ENCODE measurements at regions not wholly inside any gene's neighbourhood (a gene's known extent, or its start where the extent isn't known, plus 50 kb on each side); places are given as distances from the start of the nearest gene placed in this dataset.
"Not testable (repeated sequence)": the region's sequence is repeated elsewhere in the genome, so short reads cannot be mapped to it uniquely, and the experiment has no call there.

GRCh38 chr3:130151555-130151954, 69.9 kb downstream of the ALG1L2 start:
- DNase-seq = not testable (repeated sequence)

GRCh38 chr3:130153247-130153646, 71.6 kb downstream of the ALG1L2 start:
- DNase-seq = not testable (repeated sequence)

DNA sequence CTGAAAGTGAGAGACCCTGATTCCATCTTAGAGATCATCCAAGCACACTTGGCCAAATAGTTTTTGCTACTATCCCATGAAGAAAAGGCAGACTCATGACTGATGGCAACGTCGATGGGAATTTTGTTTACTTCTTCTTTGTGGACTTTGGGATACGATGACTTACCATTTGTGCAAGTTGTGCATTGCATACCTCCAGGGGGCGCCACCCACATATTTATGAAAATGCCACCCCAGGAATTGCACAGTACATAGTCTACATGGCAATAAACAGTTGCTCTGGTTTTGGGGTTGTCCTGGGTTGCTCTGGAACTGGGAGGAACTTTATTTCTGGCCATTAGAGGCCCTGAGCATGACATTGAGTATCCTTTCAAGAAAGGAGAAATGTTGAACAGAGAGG, 73.8 kb downstream of the ALG1L2 start:
- DNase-seq = not testable (repeated sequence)

DNA sequence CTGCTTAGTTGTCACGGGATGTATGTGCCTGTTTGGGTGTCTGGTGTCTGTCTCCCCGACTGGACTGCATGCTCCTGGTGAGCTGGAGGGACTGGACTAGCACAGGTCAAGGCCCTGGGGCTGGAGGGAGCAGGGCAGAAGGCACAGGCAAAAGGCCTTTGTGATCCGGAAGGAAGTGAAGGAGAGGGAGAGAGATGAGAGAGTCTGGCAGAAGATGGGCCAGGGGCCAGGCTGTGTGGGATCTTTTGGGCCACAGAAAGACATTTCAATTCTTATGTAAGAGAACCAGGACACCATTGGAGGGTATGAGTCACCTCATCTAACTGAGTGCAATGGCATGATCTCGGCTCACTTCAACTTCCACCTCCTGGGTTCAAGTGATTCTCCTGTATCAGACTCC, 85.2 kb downstream of the ALG1L2 start:
- not testable (repeated sequence) for DNase-seq

DNA sequence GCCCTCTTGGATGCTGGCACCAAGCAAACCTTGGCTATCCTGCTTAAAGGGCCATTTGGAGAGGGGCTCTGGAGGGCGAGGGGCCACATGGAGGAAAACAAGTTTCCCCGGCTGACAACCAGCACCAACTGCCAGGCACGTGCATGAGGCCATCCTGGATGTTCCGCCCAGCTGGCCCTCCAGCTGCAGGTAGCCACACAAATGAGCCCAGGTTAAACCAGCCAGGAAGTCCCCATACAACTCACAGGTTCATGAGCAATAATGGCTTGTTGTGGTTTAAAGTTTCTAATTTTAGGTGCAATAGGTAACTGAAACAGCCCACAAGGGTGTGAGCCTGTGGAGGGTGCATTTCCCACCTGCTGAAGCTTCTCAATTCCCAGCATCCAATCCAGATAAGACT, 93.6 kb downstream of the ALG1L2 start:
- DNase-seq = not testable (repeated sequence)

GRCh38 chr3:130176476-130177256, 95.0 kb downstream of the ALG1L2 start:
- not testable (repeated sequence) for DNase-seq

DNA sequence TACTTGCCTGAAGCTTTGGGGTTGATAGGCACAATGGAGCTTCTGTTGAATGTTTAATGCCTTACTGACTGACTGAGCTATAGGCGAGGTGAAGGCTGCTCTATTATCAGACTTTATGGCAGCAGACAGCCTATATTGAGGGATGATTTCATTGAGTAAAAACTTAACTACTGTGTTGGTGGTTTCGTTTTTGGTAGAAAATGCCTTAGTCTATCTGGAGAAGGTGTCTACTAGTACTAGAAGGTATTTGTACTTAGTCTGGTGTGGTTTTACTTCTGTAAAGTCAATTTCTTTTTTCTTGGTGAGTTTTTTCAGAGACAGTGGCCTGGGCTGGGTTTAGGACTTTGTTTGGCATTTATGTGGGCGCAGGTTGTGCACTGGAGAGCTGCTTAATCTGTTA, 97.2 kb downstream of the ALG1L2 start:
- DNase-seq = peak in 1 of 5 donors; percentile 25

GRCh38 chr3:130179353-130179970, 97.8 kb downstream of the ALG1L2 start:
- peak in 4 of 5 donors; percentile 17 to 54 (median 34) for DNase-seq

GRCh38 chr3:130182475-130182874, 100.8 kb downstream of the ALG1L2 start:
- DNase-seq = not testable (repeated sequence)

DNA sequence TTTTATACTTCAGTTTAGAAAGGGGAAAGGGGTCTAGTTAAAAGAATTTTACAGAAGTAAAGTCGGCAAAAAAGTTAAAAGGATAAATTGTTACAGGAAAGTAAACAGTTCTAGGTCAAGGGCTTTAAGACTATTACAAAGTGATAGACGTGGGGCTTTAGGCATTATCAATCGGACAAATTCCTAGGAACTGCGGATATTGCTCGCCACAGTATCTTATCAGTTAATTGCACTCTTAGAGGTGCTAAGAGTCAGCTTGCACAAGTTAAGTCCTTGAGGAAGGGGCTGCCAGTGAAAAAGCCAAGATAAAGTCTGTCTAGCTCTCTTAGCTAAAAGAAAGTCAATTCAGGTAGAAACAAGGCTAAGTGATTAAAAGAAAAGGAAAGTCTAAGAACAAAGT, 102.1 kb downstream of the ALG1L2 start:
- not testable (repeated sequence) for DNase-seq

DNA sequence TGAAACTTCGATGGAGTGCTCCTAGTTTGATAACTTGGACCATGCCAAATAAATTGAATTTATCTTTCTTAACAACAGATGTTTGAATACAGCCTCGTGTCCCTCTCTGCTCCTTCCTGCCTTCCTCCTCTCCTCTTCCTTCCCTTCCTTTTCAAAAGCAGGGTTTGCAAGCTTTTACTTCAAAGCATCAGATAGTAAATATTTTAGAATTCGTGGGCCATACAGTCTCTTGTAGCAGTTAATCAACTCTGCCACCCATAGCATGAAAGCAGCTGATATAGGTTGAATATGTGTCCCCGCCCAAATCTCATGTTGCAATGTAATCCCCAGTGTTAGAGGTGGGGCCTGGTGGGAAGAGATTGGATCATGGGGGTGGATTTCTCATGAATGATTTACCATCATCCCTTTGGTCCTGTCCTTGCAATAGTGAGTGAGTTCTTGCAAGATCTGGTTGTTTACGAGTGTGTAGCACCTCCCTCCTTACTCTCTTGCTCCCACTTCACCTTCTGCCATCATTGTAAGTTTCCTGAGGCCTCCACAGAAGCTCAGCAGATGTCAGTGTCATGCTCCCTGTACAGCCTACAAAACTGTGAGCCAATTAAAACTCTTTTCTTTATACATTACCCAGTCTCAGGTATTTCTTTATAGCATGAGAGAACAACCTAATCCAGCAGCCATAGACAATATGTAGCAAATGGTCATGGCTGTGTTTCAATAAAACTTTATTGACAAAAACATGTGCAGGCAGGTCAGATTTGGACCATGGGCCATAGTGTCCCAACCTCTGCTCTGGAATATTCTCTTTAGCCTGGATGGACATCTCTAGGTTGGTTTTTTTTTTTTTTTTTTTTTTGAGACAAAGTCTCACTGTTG, 102.8 kb downstream of the ALG1L2 start:
- DNase-seq = not testable (repeated sequence)

DNA sequence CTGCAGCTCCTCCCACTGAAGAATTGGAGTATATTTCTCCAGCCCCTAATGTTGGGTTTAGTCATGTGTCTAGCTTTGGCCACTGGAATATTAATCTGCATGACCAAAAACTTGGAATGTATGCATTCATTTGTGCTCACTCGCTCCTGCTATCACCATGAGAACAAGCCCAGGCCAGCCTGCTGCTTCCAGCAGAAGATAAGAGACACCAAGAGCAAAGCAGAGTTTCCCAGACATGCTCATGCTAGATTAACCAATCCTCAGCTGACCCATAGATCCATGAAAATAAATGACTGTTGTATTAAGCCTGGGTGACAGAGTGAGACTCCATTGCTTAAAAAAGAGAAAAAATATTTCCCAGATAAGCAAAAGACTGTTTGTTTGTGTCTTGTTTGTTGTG, 119.6 kb downstream of the ALG1L2 start:
- DNase-seq = not testable (repeated sequence)

DNA sequence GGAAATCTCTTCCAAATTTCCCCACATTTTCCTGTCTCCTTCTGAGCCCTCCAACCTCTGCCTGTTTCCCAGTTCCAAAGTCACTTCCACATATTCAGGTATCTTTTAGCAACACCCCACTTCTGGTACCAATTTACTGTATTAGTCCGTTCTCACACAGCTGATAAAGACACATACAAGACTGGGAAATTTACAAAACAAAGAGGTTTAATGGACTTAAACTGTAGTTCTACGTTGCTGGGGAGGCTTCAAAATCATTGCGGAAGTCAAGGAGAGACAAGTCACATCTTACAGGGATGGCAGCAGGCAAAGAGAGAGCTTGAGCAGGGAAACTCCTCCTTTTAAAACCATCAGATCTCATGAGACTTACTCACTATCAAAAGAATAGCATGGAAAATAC, 122.0 kb downstream of the ALG1L2 start:
- not testable (repeated sequence) for DNase-seq

DNA sequence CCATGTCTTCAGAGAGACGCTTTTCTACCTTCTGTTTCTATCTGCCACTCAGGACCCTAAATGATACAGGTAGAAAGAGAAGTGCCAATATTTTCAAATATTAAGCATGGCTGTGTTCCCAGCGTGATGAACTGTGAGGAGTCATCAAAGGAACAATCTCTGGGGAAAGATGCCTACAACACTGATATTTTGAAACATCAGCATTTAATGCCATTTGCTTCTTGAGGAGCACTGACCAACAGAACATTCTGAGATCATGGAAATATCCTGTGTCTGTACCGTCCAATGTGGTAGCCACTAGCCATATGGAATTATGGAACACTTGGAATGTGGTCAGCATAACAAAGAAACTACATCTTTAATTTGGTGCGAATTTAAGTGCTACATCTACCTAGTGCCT, 117.9 kb upstream of the COL6A5 start:
- DNase-seq = no peak

DNA sequence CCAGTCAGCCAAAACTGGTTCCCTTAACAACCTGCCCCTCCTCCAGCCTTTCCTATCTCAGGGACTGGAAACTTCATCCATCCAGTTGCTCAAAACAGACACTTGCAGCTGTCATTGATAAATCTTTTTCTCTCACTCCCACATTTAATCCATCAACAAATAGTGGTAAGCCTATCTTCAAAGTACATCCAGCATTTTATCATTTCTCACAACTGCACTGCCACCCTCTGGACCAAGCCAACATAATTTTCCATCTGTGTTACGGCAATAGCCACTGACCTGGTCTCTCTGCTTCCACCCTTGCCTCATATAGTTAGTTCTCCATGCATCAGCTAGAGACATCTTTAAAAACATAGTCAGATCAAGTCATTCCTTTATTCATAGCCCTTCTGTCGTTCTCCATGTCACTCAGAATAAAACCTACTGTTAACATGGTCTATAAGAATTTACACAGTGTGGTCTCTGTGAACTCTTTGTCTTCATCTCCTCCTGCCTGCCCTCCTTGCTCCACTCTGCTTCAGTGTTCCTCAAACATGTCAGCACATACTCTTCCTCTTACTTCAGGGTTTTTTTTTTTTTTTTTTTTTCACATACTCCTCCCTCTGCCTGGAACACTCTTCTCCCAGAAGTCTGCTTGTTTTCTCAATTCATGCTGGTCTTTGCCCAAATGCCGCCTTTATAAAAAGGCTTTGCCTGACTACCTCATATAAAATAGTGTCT, 102.5 kb upstream of the COL6A5 start:
- DNase-seq = no peak

- DNase-seq = no peak
Measured at GRCh38 chr3:130243808-130244207, 101.7 kb upstream of the COL6A5 start.

- DNase-seq = no peak
Measured at GRCh38 chr3:130250982-130251381, 94.5 kb upstream of the COL6A5 start.

- DNase-seq = no peak
Measured at GRCh38 chr3:130255442-130255841, 90.0 kb upstream of the COL6A5 start.

- no peak for DNase-seq
Measured at GRCh38 chr3:130256821-130257340, 88.6 kb upstream of the COL6A5 start.

DNA sequence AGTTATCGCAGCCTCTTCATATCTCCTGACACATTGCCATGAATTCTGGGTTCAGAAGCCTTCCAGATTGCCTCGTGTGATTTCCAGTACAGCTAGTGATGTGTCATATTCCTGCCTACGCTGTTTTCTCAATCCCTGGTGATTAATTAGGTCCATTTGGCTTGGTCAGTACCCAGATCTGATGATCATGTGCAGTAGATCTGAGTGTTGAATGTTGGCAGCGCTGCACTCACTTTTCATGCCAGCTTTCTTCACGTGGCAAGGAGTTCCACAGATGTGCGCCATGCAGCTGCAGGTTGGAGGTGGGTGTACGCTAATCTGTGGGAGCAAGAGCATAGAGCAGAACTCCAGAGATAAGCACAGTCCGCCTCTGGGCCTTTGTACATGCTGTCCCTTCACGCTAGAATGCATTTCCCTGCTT, 86.9 kb upstream of the COL6A5 start:
- no peak for DNase-seq

DNA sequence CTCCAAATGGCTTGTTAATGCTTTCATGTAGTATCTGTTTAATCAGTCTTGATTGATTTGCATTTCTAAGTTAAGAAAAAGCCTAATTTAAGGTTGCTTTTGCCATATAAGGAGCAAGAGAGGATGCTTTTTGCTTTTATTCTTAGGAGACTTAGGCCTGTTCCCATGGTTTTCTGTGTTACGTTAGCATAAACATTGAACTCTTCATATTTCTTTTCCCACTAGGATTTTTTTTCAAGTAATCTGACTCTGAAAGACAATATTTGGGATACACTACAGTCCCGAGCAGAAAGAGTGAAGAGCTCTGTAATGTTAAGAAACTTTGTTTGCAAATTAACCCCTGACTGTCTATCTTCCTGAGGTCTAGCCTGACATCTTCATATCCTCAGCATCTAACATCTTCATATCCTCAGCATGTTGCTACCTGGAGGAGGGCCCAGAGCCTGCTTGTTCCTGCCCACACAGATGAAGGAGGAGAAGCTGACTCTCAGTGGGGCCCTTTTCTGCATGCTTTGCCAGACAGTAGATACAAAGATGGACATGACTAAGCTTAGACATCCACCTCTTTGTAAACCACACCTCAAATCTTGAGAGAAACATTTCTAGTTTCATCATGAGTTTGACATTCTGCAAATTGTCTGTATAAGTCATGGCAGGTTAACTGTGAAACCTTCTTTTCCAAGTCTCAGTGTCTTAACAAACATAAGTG, 86.2 kb upstream of the COL6A5 start:
- DNase-seq = no peak

- DNase-seq = no peak
Measured at GRCh38 chr3:130260918-130261317, 84.6 kb upstream of the COL6A5 start.

Data from T-helper 1 cell (primary cell).